PC-3 (cell line): ENCODE measurements at regions not wholly inside any gene's neighbourhood (a gene's known extent, or its start where the extent isn't known, plus 50 kb on each side); places are given as distances from the start of the nearest gene placed in this dataset.
"Not testable (repeated sequence)": the region's sequence is repeated elsewhere in the genome, so short reads cannot be mapped to it uniquely, and the experiment has no call there.

Experiments
- ATAC-seq: fragments of 200-7000 bp; cut with Tn5 transposase; 2 replicates; pipeline ENCODE4 v1.9.1; 2020; ENCODE audit warnings: mild to moderate bottlenecking, moderate library complexity
- BruUV-seq: library from RNA; stranded (reverse); fragments of 400-500 nt; replicated peaks from 2 replicates; lab custom pipeline; 2021; lab: Mats Ljungman, UMichigan
- CTCF ChIA-PET: fragments of 300-600 bp; sonication (Branson Sonifier 250); formaldehyde crosslinking; loops from one replicate; lab custom pipeline; 2022; ENCODE audit warnings: antibody characterized with exemption; lab: Charles Lee
- POLR2A ChIA-PET: fragments of 300-600 bp; sonication (Branson Sonifier 250); formaldehyde crosslinking; loops from one replicate; lab custom pipeline; 2022; ENCODE audit warnings: antibody characterized with exemption; ENCODE audit not compliant: unreplicated experiment; lab: Charles Lee
- DNase-seq: peaks from one replicate; pipeline ENCODE4 v3.0.0-alpha.2; 2015
- H2AFZ ChIP-seq: fragments of 300-600 bp; sonication (generic); 2 replicates; pipeline ENCODE4 v1.6.0; 2016; ENCODE audit warnings: antibody characterized with exemption, low read length
- H3F3A ChIP-seq: fragments of 300-600 bp; sonication (generic); one replicate; pipeline ENCODE4 v1.6.0; 2017; ENCODE audit warnings: antibody characterized with exemption, low read length, control low read depth, mild to moderate bottlenecking; ENCODE audit not compliant: unreplicated experiment
- H3K27ac ChIP-seq: fragments of 300-600 bp; sonication (generic); 2 replicates; pipeline ENCODE4 v1.5.1; 2016; ENCODE audit warnings: mild to moderate bottlenecking, low read length
- H3K27me3 ChIP-seq: fragments of 300-600 bp; sonication (generic); 2 replicates; pipeline ENCODE4 v1.6.1; 2016; ENCODE audit warnings: low read length, mixed read lengths
- H3K36me3 ChIP-seq: fragments of 300-600 bp; sonication (generic); 2 replicates; pipeline ENCODE4 v1.6.1; 2016; ENCODE audit warnings: low read depth, mixed run types, low read length, mixed read lengths
- H3K4me1 ChIP-seq: fragments of 300-600 bp; sonication (generic); 2 replicates; pipeline ENCODE4 v1.5.1; 2016; ENCODE audit warnings: low read length; ENCODE audit not compliant: insufficient read depth
- H3K4me2 ChIP-seq: fragments of 300-600 bp; sonication (generic); 2 replicates; pipeline ENCODE4 v1.6.0; 2016; ENCODE audit warnings: low read length
- H3K4me3 ChIP-seq: fragments of 300-600 bp; sonication (generic); 2 replicates; pipeline ENCODE4 v1.5.1; 2016; ENCODE audit warnings: mild to moderate bottlenecking, low read length, mixed read lengths
- H3K79me2 ChIP-seq: fragments of 300-600 bp; sonication (generic); 2 replicates; pipeline ENCODE4 v1.6.1; 2017; ENCODE audit warnings: low read length, mixed read lengths
- H3K9ac ChIP-seq: fragments of 300-600 bp; sonication (generic); 2 replicates; pipeline ENCODE4 v1.6.0; 2016; ENCODE audit warnings: mild to moderate bottlenecking, low read length
- H3K9me2 ChIP-seq: fragments of 300-600 bp; sonication (generic); replicated peaks from 2 replicates; pipeline ENCODE4 v1.6.1; 2016; ENCODE audit warnings: mixed run types, low read length, mixed read lengths
- H3K9me3 ChIP-seq: fragments of 300-600 bp; sonication (generic); 2 replicates; pipeline ENCODE4 v1.6.1; 2016; ENCODE audit warnings: low read length, mixed read lengths
- H4K20me1 ChIP-seq: fragments of 300-600 bp; sonication (generic); 2 replicates; pipeline ENCODE4 v1.6.1; 2016; ENCODE audit warnings: low read length, mixed read lengths
- EZH2 ChIP-seq: fragments of 300-600 bp; sonication (generic); IDR thresholded peaks from one replicate; pipeline ENCODE4 v1.6.1; 2017; ENCODE audit warnings: antibody characterized with exemption, mild to moderate bottlenecking, low read length; ENCODE audit not compliant: unreplicated experiment
- EZH2phosphoT487 ChIP-seq: fragments of 300-600 bp; sonication (generic); IDR thresholded peaks from 2 replicates; pipeline ENCODE4 v1.6.1; 2018; ENCODE audit warnings: mild to moderate bottlenecking, antibody characterized with exemption, low read length, borderline replicate concordance
- intact Hi-C: fragments of 100-400 bp; cut with micrococcal nuclease; formaldehyde crosslinking; loops from 2 replicates; pipeline ENCODE4 v1.9.0; 2023
- TF ChIP-seq, protein P1 (sequence below): fragments of 300-600 bp; sonication (generic); conservative IDR thresholded peaks from 2 replicates; pipeline ENCODE4 v1.5.1; 2017; ENCODE audit warnings: antibody characterized with exemption, low read depth, mild to moderate bottlenecking, low read length

DNA sequence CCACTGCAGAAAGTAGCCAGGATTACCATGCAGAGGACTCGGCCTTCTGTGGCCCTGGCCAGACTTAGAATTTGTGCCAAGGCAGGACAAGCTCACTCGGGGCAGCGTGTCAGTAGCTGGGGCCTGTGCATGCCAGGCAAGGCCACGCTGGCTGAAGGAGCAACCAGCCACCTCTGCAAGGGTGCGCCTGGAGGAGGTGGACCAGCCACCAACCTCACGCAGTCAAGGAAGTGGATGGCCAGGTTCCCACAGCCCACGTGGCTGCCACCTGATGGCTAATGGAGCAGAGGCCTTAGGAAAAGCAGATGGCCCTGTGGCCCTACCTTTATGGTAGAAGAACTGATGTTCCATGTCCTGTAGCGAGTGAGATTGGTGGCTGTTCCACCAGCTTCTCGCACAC is 107.9 kb downstream of the CCDC74A start:
- DNase-seq (no peak), ATAC-seq (no peak)
- ChIA-PET POLR2A (no interaction called here), CTCF (no interaction called here)
- no peaks in the 10 kb centered on the region for H3K4me1 ChIP-seq
- intact Hi-C loops = no loop called here
- TF ChIP-seq, protein P1, sequence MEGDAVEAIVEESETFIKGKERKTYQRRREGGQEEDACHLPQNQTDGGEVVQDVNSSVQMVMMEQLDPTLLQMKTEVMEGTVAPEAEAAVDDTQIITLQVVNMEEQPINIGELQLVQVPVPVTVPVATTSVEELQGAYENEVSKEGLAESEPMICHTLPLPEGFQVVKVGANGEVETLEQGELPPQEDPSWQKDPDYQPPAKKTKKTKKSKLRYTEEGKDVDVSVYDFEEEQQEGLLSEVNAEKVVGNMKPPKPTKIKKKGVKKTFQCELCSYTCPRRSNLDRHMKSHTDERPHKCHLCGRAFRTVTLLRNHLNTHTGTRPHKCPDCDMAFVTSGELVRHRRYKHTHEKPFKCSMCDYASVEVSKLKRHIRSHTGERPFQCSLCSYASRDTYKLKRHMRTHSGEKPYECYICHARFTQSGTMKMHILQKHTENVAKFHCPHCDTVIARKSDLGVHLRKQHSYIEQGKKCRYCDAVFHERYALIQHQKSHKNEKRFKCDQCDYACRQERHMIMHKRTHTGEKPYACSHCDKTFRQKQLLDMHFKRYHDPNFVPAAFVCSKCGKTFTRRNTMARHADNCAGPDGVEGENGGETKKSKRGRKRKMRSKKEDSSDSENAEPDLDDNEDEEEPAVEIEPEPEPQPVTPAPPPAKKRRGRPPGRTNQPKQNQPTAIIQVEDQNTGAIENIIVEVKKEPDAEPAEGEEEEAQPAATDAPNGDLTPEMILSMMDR = no peak
- TF ChIP-seq EZH2phosphoT487 (no peak), EZH2 (no peak)
- no peaks in the 10 kb centered on the region for H3K9me2 ChIP-seq
- no peak overlapping the region for H3K4me2 ChIP-seq
- no peaks in the 10 kb centered on the region for H3K27me3 ChIP-seq
- H3K9ac ChIP-seq = no peak overlapping the region
- H3K4me3 ChIP-seq = no peak overlapping the region
- H3K27ac ChIP-seq = no peak overlapping the region
- H3K79me2 ChIP-seq = no peaks in the 10 kb centered on the region
- BruUV-seq = no TSS peak
- no peaks in the 10 kb centered on the region for H3K9me3 ChIP-seq
- no peaks in the 10 kb centered on the region for H4K20me1 ChIP-seq
- no peaks in the 10 kb centered on the region for H3F3A ChIP-seq
- H3K36me3 ChIP-seq = no peaks in the 10 kb centered on the region
- no peak overlapping the region for H2AFZ ChIP-seq

DNA sequence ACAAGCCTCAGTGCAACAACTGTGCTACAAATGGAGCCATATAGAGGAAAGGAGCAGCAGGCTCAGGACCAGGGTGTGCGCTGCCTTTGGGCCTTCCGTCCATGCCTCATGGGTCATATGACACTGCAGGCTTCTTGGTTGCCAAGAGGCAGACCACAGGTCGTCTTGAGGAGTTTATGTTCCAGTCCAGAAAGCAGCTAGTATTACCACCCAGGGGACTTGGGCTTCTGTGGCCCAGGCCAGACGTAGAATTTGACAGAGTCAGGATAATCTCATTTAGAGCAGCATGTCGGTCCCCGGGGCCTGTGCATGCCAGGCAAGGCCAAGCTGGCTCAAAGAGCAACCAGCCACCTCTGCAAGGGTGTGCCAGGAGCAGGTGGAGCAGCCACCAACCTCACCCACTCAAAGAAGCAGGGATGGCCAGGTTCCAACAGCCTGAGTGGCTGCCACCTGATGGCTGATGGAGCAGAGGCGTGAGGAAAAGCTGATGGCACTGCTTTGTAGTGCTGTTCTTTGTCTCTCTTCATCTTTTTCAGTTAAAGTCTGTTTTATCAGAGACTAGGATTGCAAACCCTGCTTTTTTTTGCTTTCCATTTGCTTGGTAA is 109.1 kb downstream of the CCDC74A start:
- H3K9ac ChIP-seq, H3K79me2 ChIP-seq, H2AFZ ChIP-seq, H3K4me3 ChIP-seq, DNase-seq, POLR2A ChIA-PET, H4K20me1 ChIP-seq, H3K9me2 ChIP-seq, H3K27me3 ChIP-seq, H3K9me3 ChIP-seq, ATAC-seq, BruUV-seq, CTCF ChIA-PET, intact Hi-C loops, H3K4me1 ChIP-seq, H3F3A ChIP-seq, H3K27ac ChIP-seq, H3K4me2 ChIP-seq, H3K36me3 ChIP-seq: not testable (repeated sequence)

DNA sequence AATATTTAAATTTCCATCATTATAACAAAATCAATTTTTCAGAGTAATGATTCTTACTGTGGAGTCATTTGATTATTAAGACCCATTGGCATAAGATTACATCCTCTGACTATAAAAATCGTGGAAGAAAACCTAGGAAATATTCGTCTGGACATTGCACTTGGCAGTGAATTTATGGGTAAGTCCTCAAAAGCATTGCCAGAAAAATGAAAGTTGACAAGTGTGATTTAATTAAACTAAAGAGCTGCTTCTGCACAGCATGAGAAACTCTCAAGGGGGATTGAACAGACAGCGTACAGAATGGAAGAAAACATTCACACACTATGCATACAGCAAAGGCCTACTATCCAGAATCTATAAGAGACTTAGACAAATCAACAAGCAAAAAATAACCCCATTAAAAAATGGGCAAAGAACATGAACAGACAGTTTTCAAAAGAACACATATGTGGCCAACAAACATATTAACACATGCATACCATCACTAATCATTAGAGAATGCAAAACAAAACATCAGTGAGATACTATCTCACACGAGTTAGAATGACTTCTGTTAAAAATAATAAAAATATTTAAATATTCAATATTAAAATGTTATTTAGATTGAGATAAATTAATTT is 111.4 kb downstream of the CCDC74A start:
- BruUV-seq, ATAC-seq, H3K36me3 ChIP-seq, DNase-seq, CTCF ChIA-PET, H3F3A ChIP-seq, intact Hi-C loops, H3K9me3 ChIP-seq, H3K4me1 ChIP-seq, H3K79me2 ChIP-seq, H4K20me1 ChIP-seq, H2AFZ ChIP-seq, H3K27ac ChIP-seq, H3K4me2 ChIP-seq, H3K4me3 ChIP-seq, H3K27me3 ChIP-seq, H3K9ac ChIP-seq, H3K9me2 ChIP-seq: not testable (repeated sequence)
- POLR2A ChIA-PET = interaction anchor here (0.7 kb wide), 1 partner anchor 43 kb away, joined by 3 read pairs; no protein-coding TSS in a partner anchor
